ENCODE measurements at regions not wholly inside any gene's neighbourhood (a gene's known extent, or its start where the extent isn't known, plus 50 kb on each side); places are given as distances from the start of the nearest gene placed in this dataset.

DNA sequence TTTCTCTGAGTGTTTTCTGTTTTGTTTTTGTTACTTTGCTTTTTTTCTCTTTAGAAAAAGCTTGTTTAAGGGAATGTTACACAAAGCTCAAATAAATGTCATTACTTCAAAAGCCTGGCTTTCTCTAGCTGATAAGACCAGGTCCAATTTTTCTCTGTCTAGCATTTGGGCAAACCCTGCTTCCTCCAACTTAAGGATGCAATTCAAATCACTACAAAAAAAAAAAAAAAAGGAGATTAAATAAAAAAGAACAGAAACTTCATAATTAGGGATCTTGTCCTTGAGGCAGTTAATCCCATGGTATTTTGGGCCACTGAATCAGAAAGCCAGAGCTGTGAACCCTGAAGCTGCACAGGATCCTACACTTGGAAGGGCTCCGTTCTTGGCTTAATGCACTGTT, 480.8 kb upstream of the KIRREL3 start:
- Histone ChIP-seq H3K4me1 (ENCODE audit: control insufficient read depth, extremely low read depth, insufficient read depth, low read length) (no peaks in the 10 kb centered on the region), H3K4me2 (ENCODE audit: insufficient read depth, low read length) (no peak overlapping the region), H3K27me3 (ENCODE audit: control insufficient read depth in 2 of 2, insufficient read depth in 2 of 2, low read length in 2 of 2) (no peaks in the 10 kb centered on the region), H4K20me1 (replicated peaks; ENCODE audit: control insufficient read depth, extremely low read depth, insufficient read depth, low read length) (no peaks in the 10 kb centered on the region), H3K27ac (ENCODE audit: insufficient read depth, low read depth, low read length) (no peak overlapping the region), H3K9ac (replicated peaks; ENCODE audit: extremely low read depth, insufficient read depth, low read length) (no peak overlapping the region), H3K9me3 (replicated peaks; ENCODE audit: control insufficient read depth, insufficient read depth, low read length) (no peaks in the 10 kb centered on the region), H3K79me2 (ENCODE audit: control insufficient read depth, insufficient read depth, low read length) (no peaks in the 10 kb centered on the region), H2AFZ (ENCODE audit: low read depth, low read length) (no peak overlapping the region), H3K36me3 (ENCODE audit: control insufficient read depth in 2 of 2, extremely low read depth in 1 of 2, insufficient read depth in 2 of 2, low read length in 2 of 2) (no peaks in the 10 kb centered on the region), H3K9me1 (replicated peaks; ENCODE audit: control insufficient read depth, extremely low read depth, insufficient read depth, low read length) (no peaks in the 10 kb centered on the region), H3K4me3 (replicated peaks in 1 of 3; ENCODE audit: insufficient read depth in 1 of 3, low read depth in 1 of 3, low read length in 3 of 3) (no peak overlapping the region)
- BruUV-seq (replicated peaks) = no TSS peak
- no peak for DNase-seq (ENCODE audit: low read depth, low spot score)
- no peak for FAIRE-seq
- POLR2A ChIA-PET = no interaction called here
- no peak for TF ChIP-seq MYC (IDR thresholded peaks at IDR 0.05; ENCODE audit: low read depth, low read length)
- TF ChIP-seq, protein P1, sequence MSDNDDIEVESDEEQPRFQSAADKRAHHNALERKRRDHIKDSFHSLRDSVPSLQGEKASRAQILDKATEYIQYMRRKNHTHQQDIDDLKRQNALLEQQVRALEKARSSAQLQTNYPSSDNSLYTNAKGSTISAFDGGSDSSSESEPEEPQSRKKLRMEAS (IDR thresholded peaks at IDR 0.05; ENCODE audit: insufficient read depth, insufficient read length) = no peak
- no peak for TF ChIP-seq JUN (IDR thresholded peaks at IDR 0.05; ENCODE audit: borderline replicate concordance, insufficient read depth, insufficient read length, low read depth)
- TF ChIP-seq POLR2AphosphoS5 (IDR thresholded peaks at IDR 0.05; ENCODE audit: insufficient read depth, low read depth, low read length) = no peak
- no peak for TF ChIP-seq CTCF (IDR thresholded peaks at IDR 0.05; ENCODE audit: extremely low read depth in 1 of 2, insufficient read depth in 1 of 2, low read depth in 1 of 2, low read length in 2 of 2)
- TF ChIP-seq EZH2 (IDR thresholded peaks at IDR 0.05; ENCODE audit: borderline replicate concordance, low read depth, low read length, severe bottlenecking) = no peak
- TF ChIP-seq GATA2 (IDR thresholded peaks at IDR 0.05; ENCODE audit: insufficient read depth, insufficient read length, low read depth, low read length) = no peak
- no peak for TF ChIP-seq POLR2A (IDR thresholded peaks at IDR 0.05; ENCODE audit: low read depth, low read length)
- TF ChIP-seq FOS (IDR thresholded peaks at IDR 0.05; ENCODE audit: borderline replicate concordance, insufficient read depth, low read length) = no peak
- intact Hi-C loops (cut with micrococcal nuclease) (no loop called here), dilution Hi-C loops (cut with MboI; ENCODE audit: extremely low pct_ligation_motif_present, low sequenced_read_pairs) (no loop called here)
- CTCF ChIA-PET = no interaction called here

All from endothelial cell of umbilical vein (primary cell).